ENCODE measurements at regions not wholly inside any gene's neighbourhood (a gene's known extent, or its start where the extent isn't known, plus 50 kb on each side); places are given as distances from the start of the nearest gene placed in this dataset.
"Not testable (repeated sequence)": the region's sequence is repeated elsewhere in the genome, so short reads cannot be mapped to it uniquely, and the experiment has no call there.

- no peak for DNase-seq
These were observed 353.9 kb upstream of the LMCD1 start for GRCh38 chr3:8147711-8148110.

GRCh38 chr3:8152821-8153418, 348.7 kb upstream of the LMCD1 start:
- DNase-seq, result no peak

DNA sequence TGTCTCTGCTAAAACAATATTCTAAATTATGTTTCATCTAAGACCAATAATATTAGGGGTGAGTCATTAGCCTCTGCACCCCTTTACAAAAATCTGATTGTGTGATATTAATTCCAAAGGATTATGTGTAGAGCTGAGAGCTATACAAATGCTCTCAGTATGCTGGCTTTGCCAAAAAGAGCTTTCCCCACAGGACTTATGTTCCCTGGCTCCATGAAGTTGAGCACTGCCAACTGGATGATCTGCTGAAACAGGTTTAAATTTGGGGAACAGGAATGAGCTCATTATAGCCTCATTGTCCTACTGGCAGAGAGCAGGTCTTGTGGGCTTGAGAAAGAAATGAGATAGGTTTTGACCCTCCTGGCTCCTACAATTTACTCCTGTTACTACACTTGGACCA, 347.8 kb upstream of the LMCD1 start:
- no peak for DNase-seq

GRCh38 chr3:8154617-8155016, 347.0 kb upstream of the LMCD1 start:
- DNase-seq, result no peak

- DNase-seq, result no peak
These were observed 345.5 kb upstream of the LMCD1 start for GRCh38 chr3:8156138-8156537.

- DNase-seq, result no peak
These were observed 344.8 kb upstream of the LMCD1 start for GRCh38 chr3:8156831-8157230.

DNA sequence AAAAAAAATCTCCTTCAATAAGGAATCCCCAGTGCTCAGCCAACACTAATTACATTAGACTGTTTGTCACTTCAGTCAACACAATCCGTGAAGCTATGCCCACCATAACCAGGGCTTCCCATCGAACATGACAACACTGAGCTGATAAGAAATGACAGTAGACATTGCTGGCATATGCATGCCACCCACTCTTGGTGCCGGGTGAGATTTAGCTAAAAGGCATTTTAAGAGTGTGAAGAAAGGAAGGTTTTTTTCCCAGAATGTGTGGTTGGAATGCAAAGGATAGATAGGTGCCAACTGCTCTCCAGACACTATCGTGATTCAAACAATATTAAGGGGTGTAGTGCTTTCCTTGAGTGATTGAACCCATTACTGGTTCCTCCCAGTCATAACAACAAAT, 344.0 kb upstream of the LMCD1 start:
- no peak for DNase-seq

GRCh38 chr3:8164145-8164544, 337.5 kb upstream of the LMCD1 start:
- DNase-seq, result no peak

DNA sequence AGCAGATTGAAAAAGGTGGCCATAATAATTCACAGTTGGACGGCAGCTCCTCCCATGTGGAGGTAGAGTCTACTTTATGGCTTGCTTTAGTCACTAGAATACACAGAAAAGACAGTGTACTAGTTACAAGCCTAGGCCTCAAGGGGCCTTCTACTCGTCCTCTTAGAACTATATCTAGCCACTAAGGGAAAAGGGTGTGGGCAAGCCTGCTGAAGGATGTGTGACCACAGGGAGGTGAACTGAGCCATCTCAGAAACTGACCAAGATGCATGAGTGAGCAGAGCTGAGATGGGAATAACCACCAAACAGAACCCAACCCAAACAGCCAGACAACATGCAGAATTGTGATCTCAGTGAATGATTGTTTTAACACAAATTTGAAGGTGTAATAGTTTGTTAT, 335.6 kb upstream of the LMCD1 start:
- no peak for DNase-seq

GRCh38 chr3:8170971-8171508, 330.6 kb upstream of the LMCD1 start:
- DNase-seq, result no peak

GRCh38 chr3:8173892-8174291, 327.7 kb upstream of the LMCD1 start:
- DNase-seq, result no peak

DNA sequence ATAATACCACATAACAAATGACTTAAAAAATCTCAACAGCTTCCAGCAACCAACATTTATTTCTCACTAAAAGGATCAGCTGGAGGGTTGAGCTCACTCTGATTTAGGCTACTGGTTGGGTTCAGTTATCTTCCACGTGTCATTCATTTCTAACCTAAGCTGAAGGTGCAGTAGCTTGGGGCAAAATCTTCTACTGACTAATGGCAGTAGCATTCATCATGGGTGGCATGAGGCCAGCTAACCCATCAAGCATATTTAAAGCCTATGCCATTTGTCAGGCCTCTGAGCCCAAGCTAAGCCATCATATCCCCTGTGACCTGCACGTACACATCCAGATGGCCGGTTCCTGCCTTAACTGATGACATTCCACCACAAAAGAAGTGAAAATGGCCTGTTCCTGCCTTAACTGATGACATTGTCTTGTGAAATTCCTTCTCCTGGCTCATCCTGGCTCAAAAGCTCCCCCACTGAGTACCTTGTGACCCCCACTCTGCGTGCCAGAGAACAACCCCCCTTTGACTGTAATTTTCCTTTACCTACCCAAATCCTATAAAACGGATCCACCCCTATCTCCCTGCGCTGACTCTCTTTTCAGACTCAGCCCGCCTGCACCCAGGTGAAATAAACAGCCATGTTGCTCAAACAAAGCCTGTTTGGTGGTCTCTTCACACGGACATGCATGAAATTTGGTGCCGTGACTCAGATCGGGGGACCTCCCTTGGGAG, 324.7 kb upstream of the LMCD1 start:
- not testable (repeated sequence) for DNase-seq

- DNase-seq, result not testable (repeated sequence)
These were observed 323.1 kb upstream of the LMCD1 start for GRCh38 chr3:8178516-8178915.

GRCh38 chr3:8182904-8183303, 318.7 kb upstream of the LMCD1 start:
- DNase-seq, result no peak

DNA sequence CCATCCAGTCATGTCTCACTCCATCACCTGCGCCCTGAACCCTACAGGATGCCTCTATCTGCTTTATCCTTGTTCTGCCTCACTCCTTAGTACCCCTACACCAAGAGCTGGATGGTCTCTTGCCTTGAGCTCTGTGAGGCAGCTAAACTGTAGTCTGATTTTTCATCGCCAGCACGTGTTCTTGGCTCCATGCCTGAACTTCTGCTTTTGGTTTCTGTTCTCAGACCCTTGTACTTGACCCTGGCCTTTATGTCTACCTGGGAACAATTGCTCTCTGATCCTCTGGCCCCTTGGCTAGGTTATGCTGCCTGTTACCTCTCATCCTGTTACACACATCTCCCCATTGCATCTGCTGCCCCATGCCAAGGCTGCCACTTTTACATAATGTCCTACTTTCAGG, 318.0 kb upstream of the LMCD1 start:
- DNase-seq, result no peak

- DNase-seq, result no peak
These were observed 315.4 kb upstream of the LMCD1 start for GRCh38 chr3:8186213-8186612.

DNA sequence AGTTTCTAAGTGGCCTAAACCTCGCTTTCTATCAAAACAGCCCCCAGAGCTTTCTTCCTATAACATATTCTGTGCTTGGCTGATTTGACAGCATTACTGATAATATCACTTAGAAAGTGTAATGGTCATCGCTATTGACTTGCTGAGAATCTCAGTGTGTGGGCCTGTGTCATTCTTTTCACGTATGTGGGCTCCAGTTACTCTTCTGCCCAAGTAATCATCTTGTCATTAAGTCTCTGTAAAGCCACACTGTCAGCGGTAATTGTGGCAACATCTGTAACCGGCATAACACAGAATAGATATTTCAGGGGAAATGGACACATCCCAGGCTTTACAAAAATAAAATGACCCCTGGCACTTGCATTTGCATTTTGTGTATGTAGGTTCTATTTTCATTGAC, 313.6 kb upstream of the LMCD1 start:
- DNase-seq, result no peak

GRCh38 chr3:8189051-8189450, 312.6 kb upstream of the LMCD1 start:
- DNase-seq, result no peak

DNA sequence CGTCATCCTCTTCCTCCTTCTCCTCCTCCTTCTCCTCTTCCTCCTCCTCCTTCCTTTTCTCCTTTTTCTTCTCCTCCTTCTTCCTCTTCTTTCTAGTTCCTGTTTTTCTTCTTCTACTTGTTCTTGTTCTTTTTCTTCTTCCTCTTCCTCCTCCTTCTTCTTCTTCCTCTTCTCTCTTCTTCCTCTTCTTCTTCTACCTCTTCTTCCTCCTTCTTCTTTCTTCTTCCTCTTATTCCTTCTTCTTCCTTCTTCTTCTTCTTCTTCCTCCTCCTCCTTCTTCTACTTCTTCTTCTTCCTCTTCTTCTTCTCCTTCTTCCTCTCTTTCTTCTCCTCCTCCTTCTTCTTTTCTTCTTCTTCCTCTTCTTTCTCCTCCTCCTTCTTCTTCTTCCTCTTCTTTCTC, 310.2 kb upstream of the LMCD1 start:
- no peak for DNase-seq

GRCh38 chr3:8197384-8197783, 304.2 kb upstream of the LMCD1 start:
- no peak for DNase-seq

- no peak for DNase-seq
These were observed 303.0 kb upstream of the LMCD1 start for GRCh38 chr3:8198605-8199004.

DNA sequence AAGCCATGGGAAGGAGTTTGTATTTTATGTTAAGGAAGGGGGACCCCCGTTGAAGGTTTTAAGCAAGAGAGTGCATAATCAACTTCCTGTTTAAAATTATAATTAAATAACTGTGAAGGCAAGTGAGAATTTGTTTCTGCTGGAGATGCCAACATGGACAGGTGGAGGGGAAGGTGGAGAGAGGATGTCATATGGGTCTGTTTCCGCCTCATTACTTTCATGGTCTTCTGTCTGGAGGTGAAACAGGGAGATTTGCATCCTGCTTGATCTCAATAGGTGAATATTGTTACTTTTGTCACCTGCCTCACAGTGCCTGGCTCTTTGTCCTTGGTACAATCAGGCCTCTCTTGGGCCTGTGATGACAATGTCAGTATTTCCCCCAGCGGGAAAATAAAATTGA, 300.6 kb upstream of the LMCD1 start:
- no peak for DNase-seq

GRCh38 chr3:8201886-8202285, 299.7 kb upstream of the LMCD1 start:
- no peak for DNase-seq

DNA sequence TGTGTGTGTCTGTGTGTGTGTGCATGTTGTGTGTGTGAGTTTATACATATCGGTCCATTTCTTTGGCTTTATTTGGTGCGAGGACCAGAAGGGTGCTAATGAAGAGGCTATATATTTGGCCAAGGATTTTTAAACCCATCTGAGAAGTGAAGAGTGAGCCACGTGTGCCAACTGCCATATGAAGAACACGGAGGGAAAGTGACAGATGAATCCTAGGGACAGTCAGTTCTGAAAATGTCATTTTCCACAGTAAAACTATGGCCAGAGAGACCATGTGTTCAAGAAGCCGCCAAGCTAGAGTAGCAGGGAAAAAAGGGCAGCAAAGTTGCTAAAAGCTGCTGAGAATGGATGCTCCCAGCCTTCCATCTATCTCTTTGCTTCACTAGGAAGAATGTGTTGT, 297.3 kb upstream of the LMCD1 start:
- no peak for DNase-seq
